ENCODE measurements at regions not wholly inside any gene's neighbourhood (a gene's known extent, or its start where the extent isn't known, plus 50 kb on each side); places are given as distances from the start of the nearest gene placed in this dataset.

- Mint-ChIP-seq H3K4me3 (no peak overlapping the region), H3K4me1 (no peaks in the 10 kb centered on the region), H3K9me3 (ENCODE audit: insufficient read depth) (no peaks in the 10 kb centered on the region), H3K27me3 (peaks cover 52% of the 10 kb centered on the region), H3K27ac (no peak overlapping the region)
- Histone ChIP-seq H3K4me1 (ENCODE audit: control insufficient read depth in 2 of 2, insufficient read depth in 2 of 2, low read length in 2 of 2) (no peaks in the 10 kb centered on the region), H2AFZ (ENCODE audit: insufficient read depth, low read depth, low read length, poor library complexity, severe bottlenecking) (no peak overlapping the region), H3K9ac (ENCODE audit: low read length) (no peak overlapping the region), H3K79me2 (ENCODE audit: control insufficient read depth, insufficient read depth, low read length) (no peaks in the 10 kb centered on the region), H3K27ac (ENCODE audit: low read length in 2 of 2) (no peak overlapping the region), H4K20me1 (ENCODE audit: control insufficient read depth, insufficient read depth, low read length, poor library complexity, severe bottlenecking) (no peaks in the 10 kb centered on the region), H3K9me3 (ENCODE audit: control extremely low read depth in 1 of 3, control insufficient read depth in 2 of 3, insufficient read depth in 1 of 3, low read length in 2 of 3) (no peaks in the 10 kb centered on the region), H3K36me3 (replicated peaks in 1 of 2; ENCODE audit: control extremely low read depth in 1 of 2, control insufficient read depth in 1 of 2, extremely low read depth in 1 of 2, insufficient read depth in 2 of 2, low read length in 1 of 2) (no peaks in the 10 kb centered on the region), H3K27me3 (replicated peaks in 1 of 4; ENCODE audit: control extremely low read depth in 1 of 4, control insufficient read depth in 3 of 4, insufficient read depth in 4 of 4, low read length in 3 of 4) (peaks cover 0 to 21% (median 7%) of the 10 kb centered on the region in 4 experiments), H3K4me3 (ENCODE audit: control extremely low read depth in 1 of 5, extremely low read depth in 1 of 5, insufficient read depth in 1 of 5, low read depth in 2 of 5, low read length in 4 of 5) (no peak overlapping the region), H3K4me2 (replicated peaks; ENCODE audit: low read depth, low read length, poor library complexity, severe bottlenecking) (no peak overlapping the region)
- no peak for TF ChIP-seq EZH2 (IDR thresholded peaks at IDR 0.05; ENCODE audit: borderline replicate concordance, insufficient read depth, low read depth, low read length, poor library complexity, severe bottlenecking)
- peak; percentile 47 for TF ChIP-seq CTCF (IDR thresholded peaks at IDR 0.05)
- intact Hi-C loops (cut with micrococcal nuclease): no loop called here
- ATAC-seq (ENCODE audit: low read depth): no peak
- CTCF ChIA-PET: interaction anchor here (5.3 kb wide), 1 partner anchor 11 kb away, joined by 34 read pairs; no protein-coding TSS in a partner anchor
- no peak for DNase-seq
- WGBS (ENCODE audit: insufficient coverage): no CpG with 5 or more reads among the region's 2 CpGs
- POLR2A ChIA-PET: no interaction called here
These were observed 316.5 kb upstream of the OR4E1 start for GRCh38 chr14:21990116-21990515.

GRCh38 chr14:21989090-21989489 is 315.5 kb upstream of the OR4E1 start:
- ChIA-PET CTCF (interaction anchor here (5.3 kb wide), 1 partner anchor 10 kb away, joined by 34 read pairs; no protein-coding TSS in a partner anchor), POLR2A (no interaction called here)
- no peak for TF ChIP-seq CTCF (IDR thresholded peaks at IDR 0.05)
- TF ChIP-seq EZH2 (IDR thresholded peaks at IDR 0.05; ENCODE audit: borderline replicate concordance, insufficient read depth, low read depth, low read length, poor library complexity, severe bottlenecking): no peak
- Histone ChIP-seq H3K4me1 (ENCODE audit: control insufficient read depth in 2 of 2, insufficient read depth in 2 of 2, low read length in 2 of 2) (no peaks in the 10 kb centered on the region), H2AFZ (ENCODE audit: insufficient read depth, low read depth, low read length, poor library complexity, severe bottlenecking) (no peak overlapping the region), H3K4me3 (ENCODE audit: control extremely low read depth in 1 of 5, extremely low read depth in 1 of 5, insufficient read depth in 1 of 5, low read depth in 2 of 5, low read length in 4 of 5) (no peak overlapping the region), H3K79me2 (ENCODE audit: control insufficient read depth, insufficient read depth, low read length) (no peaks in the 10 kb centered on the region), H3K36me3 (replicated peaks in 1 of 2; ENCODE audit: control extremely low read depth in 1 of 2, control insufficient read depth in 1 of 2, extremely low read depth in 1 of 2, insufficient read depth in 2 of 2, low read length in 1 of 2) (no peaks in the 10 kb centered on the region), H4K20me1 (ENCODE audit: control insufficient read depth, insufficient read depth, low read length, poor library complexity, severe bottlenecking) (no peaks in the 10 kb centered on the region), H3K27ac (ENCODE audit: low read length in 2 of 2) (no peak overlapping the region), H3K9me3 (ENCODE audit: control extremely low read depth in 1 of 3, control insufficient read depth in 2 of 3, insufficient read depth in 1 of 3, low read length in 2 of 3) (no peaks in the 10 kb centered on the region), H3K27me3 (replicated peaks in 1 of 4; ENCODE audit: control extremely low read depth in 1 of 4, control insufficient read depth in 3 of 4, insufficient read depth in 4 of 4, low read length in 3 of 4) (peaks cover 0 to 24% (median 4%) of the 10 kb centered on the region in 4 experiments), H3K9ac (ENCODE audit: low read length) (no peak overlapping the region), H3K4me2 (replicated peaks; ENCODE audit: low read depth, low read length, poor library complexity, severe bottlenecking) (no peak overlapping the region)
- ATAC-seq (ENCODE audit: low read depth) (no peak), DNase-seq (no peak)
- Mint-ChIP-seq H3K9me3 (ENCODE audit: insufficient read depth) (no peaks in the 10 kb centered on the region), H3K27ac (no peak overlapping the region), H3K4me1 (no peaks in the 10 kb centered on the region), H3K27me3 (peaks cover 52% of the 10 kb centered on the region), H3K4me3 (no peak overlapping the region)
- intact Hi-C loops (cut with micrococcal nuclease): no loop called here
- 90% methylated on average over 2 of the region's 7 CpGs for WGBS (ENCODE audit: insufficient coverage)
